ENCODE measurements at regions not wholly inside any gene's neighbourhood (a gene's known extent, or its start where the extent isn't known, plus 50 kb on each side); places are given as distances from the start of the nearest gene placed in this dataset.

GRCh38 chr6:81384921-81385320, 367.6 kb downstream of the TENT5A start:
- TF ChIP-seq CTCF (IDR thresholded peaks at IDR 0.05) (no peak), EP300 (IDR thresholded peaks at IDR 0.05) (no peak), POLR2AphosphoS5 (IDR thresholded peaks at IDR 0.05) (no peak)

Data from esophagus muscularis mucosa (tissue), 4 donors.